ENCODE measurements at regions not wholly inside any gene's neighbourhood (a gene's known extent, or its start where the extent isn't known, plus 50 kb on each side); places are given as distances from the start of the nearest gene placed in this dataset.
A peak's percentile ranks its signal among the peaks of the same experiment; 100 is the strongest.
"Not testable (repeated sequence)": the region's sequence is repeated elsewhere in the genome, so short reads cannot be mapped to it uniquely, and the experiment has no call there.

GRCh38 chrX:23458957-23459356, 124.3 kb downstream of the PTCHD1 start:
- DNase-seq (ENCODE audit: low read depth in 2 of 3, low spot score in 2 of 3) = not testable (repeated sequence)

- DNase-seq (ENCODE audit: low read depth in 2 of 3, low spot score in 2 of 3) = no peak
Observed at GRCh38 chrX:23465105-23465791, 130.6 kb downstream of the PTCHD1 start.

GRCh38 chrX:23465985-23466384, 131.3 kb downstream of the PTCHD1 start:
- peak in 1 of 3 donors; percentile 0 for DNase-seq (ENCODE audit: low read depth in 2 of 3, low spot score in 2 of 3)

GRCh38 chrX:23478056-23478455, 143.4 kb downstream of the PTCHD1 start:
- no peak for DNase-seq (ENCODE audit: low read depth in 2 of 3, low spot score in 2 of 3)

GRCh38 chrX:23478561-23478960, 143.9 kb downstream of the PTCHD1 start:
- peak in 1 of 3 donors; percentile 4 for DNase-seq (ENCODE audit: low read depth in 2 of 3, low spot score in 2 of 3)

GRCh38 chrX:23482561-23482960, 147.9 kb downstream of the PTCHD1 start:
- peak in 1 of 3 donors; percentile 1 for DNase-seq (ENCODE audit: low read depth in 2 of 3, low spot score in 2 of 3)

- no peak for DNase-seq (ENCODE audit: low read depth in 2 of 3, low spot score in 2 of 3)
Observed at GRCh38 chrX:23483396-23483795, 148.7 kb downstream of the PTCHD1 start.

GRCh38 chrX:23493941-23494374, 159.3 kb downstream of the PTCHD1 start:
- DNase-seq (ENCODE audit: low read depth in 2 of 3, low spot score in 2 of 3) = peak in 2 of 3 donors; percentile 81 to 91

GRCh38 chrX:23494741-23495140, 160.1 kb downstream of the PTCHD1 start:
- no peak for DNase-seq (ENCODE audit: low read depth in 2 of 3, low spot score in 2 of 3)

GRCh38 chrX:23497919-23498318, 163.3 kb downstream of the PTCHD1 start:
- no peak for DNase-seq (ENCODE audit: low read depth in 2 of 3, low spot score in 2 of 3)

- DNase-seq (ENCODE audit: low read depth in 2 of 3, low spot score in 2 of 3) = no peak
Observed at GRCh38 chrX:23501974-23502373, 165.3 kb upstream of the PRDX4 start.

- no peak for DNase-seq (ENCODE audit: low read depth in 2 of 3, low spot score in 2 of 3)
Observed at GRCh38 chrX:23503835-23504539, 163.3 kb upstream of the PRDX4 start.

- DNase-seq (ENCODE audit: low read depth in 2 of 3, low spot score in 2 of 3) = no peak
Observed at GRCh38 chrX:23504540-23504884, 162.8 kb upstream of the PRDX4 start.

- DNase-seq (ENCODE audit: low read depth in 2 of 3, low spot score in 2 of 3) = no peak
Observed at GRCh38 chrX:23504895-23505294, 162.4 kb upstream of the PRDX4 start.

GRCh38 chrX:23505531-23506303, 161.6 kb upstream of the PRDX4 start:
- DNase-seq (ENCODE audit: low read depth in 2 of 3, low spot score in 2 of 3) = no peak

GRCh38 chrX:23509256-23509655, 158.0 kb upstream of the PRDX4 start:
- DNase-seq (ENCODE audit: low read depth in 2 of 3, low spot score in 2 of 3) = no peak

- DNase-seq (ENCODE audit: low read depth in 2 of 3, low spot score in 2 of 3) = no peak
Observed at GRCh38 chrX:23511793-23512192, 155.5 kb upstream of the PRDX4 start.

GRCh38 chrX:23513121-23513520, 154.2 kb upstream of the PRDX4 start:
- DNase-seq (ENCODE audit: low read depth in 2 of 3, low spot score in 2 of 3) = no peak

GRCh38 chrX:23514082-23514481, 153.2 kb upstream of the PRDX4 start:
- no peak for DNase-seq (ENCODE audit: low read depth in 2 of 3, low spot score in 2 of 3)

- DNase-seq (ENCODE audit: low read depth in 2 of 3, low spot score in 2 of 3) = peak in 2 of 3 donors; percentile 3 to 21
Observed at GRCh38 chrX:23515028-23515427, 152.3 kb upstream of the PRDX4 start.

- DNase-seq (ENCODE audit: low read depth in 2 of 3, low spot score in 2 of 3) = not testable (repeated sequence)
Observed at GRCh38 chrX:23523026-23523657, 144.2 kb upstream of the PRDX4 start.
